ENCODE measurements at regions not wholly inside any gene's neighbourhood (a gene's known extent, or its start where the extent isn't known, plus 50 kb on each side); places are given as distances from the start of the nearest gene placed in this dataset.

GRCh38 chr10:69740126-69740525 is 61.6 kb upstream of the COL13A1 start:
- no peaks in the 10 kb centered on the region for H4K20me1 ChIP-seq (ENCODE audit: control insufficient read depth, insufficient read depth, insufficient read length)
- Mint-ChIP-seq H3K4me1 (peaks cover 8 to 17% of the 10 kb centered on the region in 2 experiments), H3K36me3 (ENCODE audit: insufficient read depth in 1 of 3, low read depth in 3 of 3) (no peaks in the 10 kb centered on the region), H3K27ac (no peak overlapping the region), H3K4me3 (no peak overlapping the region; a peak in 1 of 5 replicates), H3K27me3 (ENCODE audit: low read depth) (peaks cover 11% of the 10 kb centered on the region), H3K9me3 (no peaks in the 10 kb centered on the region; a peak in 1 of 5 replicates)
- no peak overlapping the region for H2AK5ac ChIP-seq (ENCODE audit: insufficient read length, low read length)
- no peak for DNase-seq
- no peak overlapping the region for H4K5ac ChIP-seq (ENCODE audit: insufficient read length, low read depth, low read length)
- no peak overlapping the region for H3K4me2 ChIP-seq (ENCODE audit: insufficient read depth, insufficient read length, low read length)
- WGBS (ENCODE audit: extremely low coverage, insufficient read length, low lambda C conversion rate), result no CpG with 5 or more reads among the region's 3 CpGs
- no peak overlapping the region for H2AFZ ChIP-seq (ENCODE audit: low read length)
- no peak overlapping the region for H2BK5ac ChIP-seq (ENCODE audit: insufficient read length, low read length)
- H3K27me3 ChIP-seq (ENCODE audit: insufficient read depth, low read length), result no peaks in the 10 kb centered on the region
- H2BK20ac ChIP-seq (ENCODE audit: low read depth, low read length, poor library complexity, severe bottlenecking), result no peak overlapping the region
- H3K18ac ChIP-seq (ENCODE audit: insufficient read length, low read depth, low read length), result no peak overlapping the region
- no peak overlapping the region for H4K8ac ChIP-seq (replicated peaks; ENCODE audit: insufficient read length, low read depth, low read length)
- no peak overlapping the region for H3K9ac ChIP-seq (ENCODE audit: extremely low read depth, insufficient read length, low read length)
- no peak overlapping the region for H2BK15ac ChIP-seq (ENCODE audit: low read depth, low read length)
- no peak overlapping the region for H3K56ac ChIP-seq (ENCODE audit: insufficient read length, low read depth, low read length)
- H3T11ph ChIP-seq (ENCODE audit: low read length), result no peak overlapping the region
- TF ChIP-seq CTCF (conservative IDR thresholded peaks at IDR 0.05), result no peak
- no peak overlapping the region for H3K14ac ChIP-seq (ENCODE audit: insufficient read depth, low read length)
- no peak overlapping the region for H4K91ac ChIP-seq (ENCODE audit: insufficient read length, low read depth, low read length)
- H3K27ac ChIP-seq (ENCODE audit: insufficient read length, low read depth, low read length), result no peak overlapping the region
- H3K4ac ChIP-seq (ENCODE audit: low read depth, low read length), result no peak overlapping the region
- H3K4me1 ChIP-seq (ENCODE audit: insufficient read depth, low read length), result no peaks in the 10 kb centered on the region; the same call in 1 of the 2 replicates
- no peak overlapping the region for H3K23ac ChIP-seq (ENCODE audit: insufficient read length, low read depth, low read length)
- H3K79me1 ChIP-seq (ENCODE audit: insufficient read depth, low read depth, low read length, poor library complexity, severe bottlenecking), result no peaks in the 10 kb centered on the region
- H2BK12ac ChIP-seq (ENCODE audit: insufficient read length, low read depth, low read length), result no peak overlapping the region
- no peaks in the 10 kb centered on the region for H3K79me2 ChIP-seq (ENCODE audit: insufficient read depth, low read length)
- H2BK120ac ChIP-seq (ENCODE audit: low read depth, low read length, poor library complexity, severe bottlenecking), result no peak overlapping the region
- no peaks in the 10 kb centered on the region for H3K9me3 ChIP-seq (ENCODE audit: control insufficient read depth, low read depth, low read length)
- H3K23me2 ChIP-seq (ENCODE audit: insufficient read length, low read depth, low read length, poor library complexity, severe bottlenecking), result no peaks in the 10 kb centered on the region

All from H9 (cell line).